Muscle of back (tissue), 3 donors: ENCODE measurements at regions not wholly inside any gene's neighbourhood (a gene's known extent, or its start where the extent isn't known, plus 50 kb on each side); places are given as distances from the start of the nearest gene placed in this dataset.

Experiments
- DNase-seq, 3 donors: peaks; one replicate each; pipeline versions ENCODE4 v3.0.0 to v3.0.0-alpha.2; 2013

DNA sequence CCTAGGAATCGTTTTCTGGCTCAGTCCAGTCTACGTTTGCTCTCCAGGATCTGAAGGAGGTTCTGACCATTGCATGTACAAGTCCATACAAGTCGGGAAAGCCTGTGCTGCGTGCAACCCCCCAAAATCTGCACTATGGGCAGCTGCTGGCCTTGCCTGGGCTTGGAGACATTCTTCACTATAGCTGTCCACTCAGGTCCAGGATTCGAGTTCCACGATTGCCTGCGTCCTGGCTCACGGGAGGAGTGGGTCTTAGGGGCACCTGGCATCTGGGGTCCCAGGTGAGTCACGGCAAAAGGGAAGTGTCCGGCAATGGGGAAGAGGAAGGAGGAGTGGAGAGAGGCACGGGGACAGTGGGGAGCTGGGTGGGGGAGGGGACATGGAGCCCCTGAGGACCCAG lies 563.0 kb downstream of the BRD1 start:
- no peak for DNase-seq

DNA sequence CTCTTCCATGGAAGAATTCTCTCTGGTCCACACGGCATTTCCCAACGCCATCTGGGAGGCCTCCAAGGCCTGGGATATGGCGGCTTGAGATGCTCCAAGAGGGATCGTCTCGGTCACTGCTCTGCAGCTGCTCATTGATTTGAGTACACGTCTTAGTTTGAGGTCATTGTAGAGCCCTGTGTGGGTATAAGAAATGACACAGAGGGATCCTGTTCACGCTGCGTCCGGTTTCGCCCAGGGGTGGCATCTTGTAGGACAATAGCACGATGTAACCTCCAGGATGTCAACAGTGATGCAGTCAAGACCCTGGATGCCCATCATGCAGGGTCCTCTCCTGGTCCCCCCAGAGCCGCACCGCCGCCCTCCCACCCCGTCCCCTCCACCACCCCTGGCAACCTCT lies 564.6 kb downstream of the BRD1 start:
- no peak for DNase-seq

DNA sequence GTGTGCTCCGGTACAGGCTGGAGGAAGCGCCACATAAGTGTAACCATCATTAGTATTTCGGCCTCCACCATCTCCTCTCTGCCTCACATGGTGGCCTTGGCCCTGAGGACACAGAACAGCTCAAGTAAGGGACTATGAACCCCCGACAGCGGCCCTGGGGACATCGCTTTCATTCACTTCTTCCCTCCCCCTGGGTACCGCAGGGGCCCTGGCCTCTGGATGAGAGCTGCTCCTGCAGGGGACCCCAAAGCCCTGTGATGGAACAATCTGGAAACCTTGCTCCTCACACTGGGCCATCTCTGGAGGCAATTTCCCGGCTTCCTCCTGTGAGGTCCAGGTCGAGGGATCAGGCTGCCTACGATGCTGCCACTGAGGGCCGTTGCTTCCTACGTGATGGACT lies 565.5 kb downstream of the BRD1 start:
- no peak for DNase-seq

DNA sequence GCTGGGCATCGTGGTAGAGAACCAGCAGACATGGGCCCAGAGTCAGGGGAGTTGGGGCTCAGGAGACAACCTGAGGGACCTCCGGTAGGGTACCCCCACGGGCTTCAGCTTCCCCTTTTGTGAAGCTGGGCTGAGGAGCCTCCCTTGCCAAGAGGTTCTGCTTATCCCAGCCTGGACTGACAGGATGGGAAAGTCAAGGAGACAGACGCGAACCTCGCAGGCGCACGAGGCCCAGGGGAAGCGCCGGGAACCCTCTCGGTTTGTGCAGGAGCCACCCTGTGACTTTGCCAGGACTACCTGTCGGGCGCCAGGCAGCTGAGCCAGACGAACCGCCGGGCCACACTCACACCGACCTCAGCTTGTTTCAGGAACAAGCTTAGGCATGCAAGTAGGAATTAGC lies 566.1 kb downstream of the BRD1 start:
- no peak for DNase-seq

DNA sequence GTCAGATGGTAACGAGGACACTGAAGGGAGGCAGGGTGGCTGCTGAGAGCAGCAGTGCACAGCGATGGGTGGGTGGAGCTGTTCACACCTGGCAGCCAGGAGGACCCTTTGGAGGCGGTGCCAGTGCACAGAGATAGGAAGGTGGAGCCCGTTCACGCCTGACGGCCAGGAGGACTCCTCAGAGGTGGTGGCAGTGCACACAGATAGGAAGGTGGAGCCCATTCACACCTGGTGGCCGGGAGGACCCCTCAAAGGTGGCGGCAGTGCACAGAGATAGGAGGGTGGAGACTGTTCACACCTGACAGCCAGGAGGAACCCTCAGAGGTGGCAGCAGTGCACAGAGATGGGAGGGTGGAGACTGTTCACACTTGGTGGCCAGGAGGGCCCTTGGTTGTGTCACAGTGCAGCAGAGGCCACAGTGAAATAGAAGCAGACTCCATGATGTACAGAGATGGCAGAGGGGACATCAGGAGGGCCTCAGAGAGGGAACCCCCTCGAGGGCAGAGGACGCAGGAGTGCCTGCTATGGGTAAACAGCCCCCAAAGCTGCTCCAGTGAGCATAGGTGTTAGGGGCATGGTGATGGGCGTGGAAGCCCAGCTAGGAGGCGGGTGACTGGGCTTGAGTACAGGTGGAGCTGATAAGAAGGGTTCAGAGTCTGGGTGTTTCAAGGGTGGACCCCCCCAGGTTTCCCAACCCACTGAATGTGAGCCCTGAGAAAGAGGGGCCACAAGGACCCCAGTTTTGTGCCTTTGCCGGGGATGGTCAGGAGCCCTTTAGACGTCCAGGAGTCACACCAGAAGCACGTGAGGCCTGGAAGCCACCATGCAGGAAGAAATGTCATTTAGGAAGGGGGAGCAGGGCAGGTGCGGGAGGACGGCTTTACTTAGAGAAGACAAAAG lies 566.7 kb downstream of the BRD1 start:
- DNase-seq = no peak

DNA sequence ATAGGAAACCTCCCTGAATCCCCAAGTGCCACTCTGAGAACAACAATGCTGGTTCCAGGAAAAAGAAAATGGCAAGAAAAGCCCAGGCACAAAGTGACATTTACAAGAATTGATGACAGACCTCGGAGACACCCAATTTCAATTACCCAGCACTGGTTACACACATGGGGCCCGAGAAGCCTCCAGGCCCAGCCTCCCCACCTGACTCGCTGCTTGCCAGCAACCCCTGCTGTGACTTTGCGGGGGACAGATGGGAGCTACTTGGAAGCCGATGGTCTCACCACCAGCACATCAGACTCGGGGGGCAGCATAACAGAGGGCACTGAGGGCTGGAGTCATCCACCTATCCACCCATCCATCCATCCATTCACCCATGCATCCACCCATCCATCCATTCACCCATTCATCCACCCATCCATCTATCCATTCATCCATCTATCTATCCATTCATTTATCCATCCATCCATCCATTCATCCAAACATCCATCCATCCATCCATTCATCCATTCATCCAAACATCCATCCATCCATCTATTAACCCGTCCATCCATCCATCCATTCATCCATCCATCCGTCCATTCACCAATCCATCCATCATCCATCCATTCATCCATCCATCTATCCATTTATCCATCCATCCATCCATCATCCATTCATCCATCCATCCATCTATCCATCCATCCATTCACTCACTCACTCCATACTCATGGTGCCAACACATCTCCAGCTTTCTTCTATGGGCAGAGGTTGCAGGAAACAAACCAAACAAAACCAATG lies 567.6 kb downstream of the BRD1 start:
- no peak for DNase-seq

DNA sequence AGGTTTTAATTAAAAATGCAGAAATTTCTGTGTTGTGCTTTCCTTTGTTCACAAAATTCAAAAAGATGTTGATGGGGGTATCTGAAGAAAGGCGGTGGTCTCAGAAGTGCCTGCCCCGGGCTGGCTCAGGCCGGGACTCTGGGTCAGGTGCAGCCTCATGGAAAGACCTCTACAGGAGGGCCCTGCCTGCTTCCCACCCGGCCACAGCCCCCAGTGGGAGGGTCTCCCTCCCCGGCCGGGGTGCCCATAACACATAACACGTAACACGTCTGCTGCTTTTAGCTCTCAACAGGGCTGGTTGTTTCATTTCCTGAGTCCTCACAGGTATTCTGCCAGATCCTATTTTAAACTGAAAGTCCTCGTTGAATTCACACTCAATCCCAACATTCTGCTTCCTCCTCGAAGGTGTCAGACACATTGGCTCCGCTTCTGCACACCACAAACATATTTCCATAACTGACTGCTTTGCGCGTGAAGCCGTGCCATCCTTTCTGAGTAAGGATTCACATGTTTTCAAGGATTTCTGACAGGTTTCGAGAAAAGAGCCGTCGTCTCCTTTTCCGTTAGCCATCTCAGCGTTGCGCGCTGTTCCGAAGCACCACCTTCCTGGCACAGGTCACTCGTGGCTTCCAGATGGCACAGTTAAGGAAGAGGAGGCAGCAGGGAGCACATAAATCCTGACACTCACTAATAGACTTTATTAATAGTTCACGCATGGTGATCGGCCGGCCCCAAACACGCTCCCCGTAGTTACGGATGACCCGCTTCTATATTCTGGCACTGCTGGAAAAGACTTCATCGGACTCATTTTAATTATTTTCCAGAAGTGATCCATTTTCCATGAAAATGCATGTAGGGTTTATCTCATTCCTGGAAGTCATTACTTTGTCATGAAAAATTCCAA lies 569.3 kb downstream of the BRD1 start:
- no peak for DNase-seq

DNA sequence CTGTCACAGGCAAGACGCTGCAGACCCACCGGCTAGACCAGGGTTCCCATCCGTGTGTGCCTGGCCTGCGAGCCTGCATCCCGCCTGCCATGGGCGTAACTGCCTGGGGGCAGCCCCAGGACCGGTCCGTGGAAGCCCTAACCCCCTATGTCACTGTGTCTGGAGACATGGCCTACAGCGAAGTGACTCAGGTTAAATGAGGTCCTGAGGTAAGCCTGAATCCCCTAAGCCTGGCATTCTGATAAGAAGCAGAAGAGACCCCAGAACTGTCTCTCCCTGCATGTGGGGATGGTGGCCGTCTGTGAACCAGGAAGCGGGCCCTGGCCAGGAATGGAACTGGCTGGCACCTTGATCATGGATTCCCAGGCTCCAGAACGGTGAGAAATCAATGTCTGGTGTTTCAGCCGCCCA lies 570.1 kb downstream of the BRD1 start:
- DNase-seq = no peak

DNA sequence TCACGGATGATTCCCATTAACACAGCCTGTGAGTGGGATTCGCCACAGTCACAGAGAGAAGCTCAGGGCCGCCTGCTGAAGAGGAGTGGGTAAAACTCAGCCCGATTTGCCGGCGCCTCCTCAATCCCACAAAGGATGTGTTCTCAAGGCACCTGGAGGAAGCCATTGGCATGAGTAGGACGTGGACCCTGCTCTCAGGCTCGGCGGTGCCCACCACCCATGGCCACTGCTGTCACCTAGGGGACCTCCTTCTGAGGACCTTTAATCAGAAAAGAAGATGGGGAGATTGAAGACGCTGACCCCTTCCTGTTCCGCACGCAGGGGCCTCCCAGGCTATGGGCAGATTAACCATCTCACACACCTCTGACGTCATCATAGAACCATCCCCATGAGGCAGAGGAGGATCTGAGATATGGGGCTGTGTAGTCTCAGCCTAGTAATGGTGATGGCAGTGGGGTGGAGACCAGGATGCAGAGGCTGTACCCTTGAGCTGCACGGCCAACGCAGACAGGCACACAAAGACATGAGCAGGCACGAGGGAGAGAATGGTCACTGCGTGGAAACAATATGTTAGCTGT lies 571.8 kb downstream of the BRD1 start:
- DNase-seq = no peak

DNA sequence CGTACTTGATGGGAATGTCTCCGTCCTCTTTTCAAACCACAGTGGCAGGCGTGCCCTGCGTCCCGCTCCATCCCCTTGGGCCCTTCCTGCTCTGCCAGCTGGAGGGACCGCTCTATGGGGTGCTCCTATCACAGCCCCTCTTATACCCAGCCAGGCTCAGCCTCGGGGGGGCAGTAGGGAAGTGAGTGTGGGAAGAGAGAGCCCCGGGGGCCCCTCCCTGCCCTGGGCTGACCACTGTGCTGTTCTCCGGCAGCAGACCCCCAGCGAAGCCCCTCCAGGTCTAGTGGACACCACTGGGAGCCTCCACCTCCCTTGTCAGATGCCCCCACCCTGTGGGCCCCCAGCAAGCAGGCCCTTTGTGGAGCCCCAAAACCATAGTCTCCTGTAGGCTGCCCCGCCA lies 572.5 kb downstream of the BRD1 start:
- no peak for DNase-seq

DNA sequence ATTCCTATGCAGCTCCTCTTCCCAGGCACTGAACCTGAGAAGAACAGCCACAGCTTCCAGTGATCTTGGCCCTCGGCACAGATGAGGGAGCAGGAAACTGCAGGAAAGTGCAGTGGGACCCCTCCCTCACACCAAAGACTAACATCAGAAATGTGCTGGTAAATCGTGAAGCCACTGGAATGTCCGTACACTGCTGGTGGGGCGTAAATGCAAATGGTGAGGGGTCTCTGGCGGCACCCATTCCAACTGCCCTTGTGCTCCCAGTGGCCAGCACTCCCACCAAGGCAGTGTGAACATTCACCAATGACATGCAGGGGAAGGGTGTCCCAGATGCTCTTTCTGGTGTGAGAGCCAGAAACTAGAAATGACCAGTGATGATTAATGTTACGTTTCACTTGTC lies 574.0 kb downstream of the BRD1 start:
- DNase-seq = no peak

DNA sequence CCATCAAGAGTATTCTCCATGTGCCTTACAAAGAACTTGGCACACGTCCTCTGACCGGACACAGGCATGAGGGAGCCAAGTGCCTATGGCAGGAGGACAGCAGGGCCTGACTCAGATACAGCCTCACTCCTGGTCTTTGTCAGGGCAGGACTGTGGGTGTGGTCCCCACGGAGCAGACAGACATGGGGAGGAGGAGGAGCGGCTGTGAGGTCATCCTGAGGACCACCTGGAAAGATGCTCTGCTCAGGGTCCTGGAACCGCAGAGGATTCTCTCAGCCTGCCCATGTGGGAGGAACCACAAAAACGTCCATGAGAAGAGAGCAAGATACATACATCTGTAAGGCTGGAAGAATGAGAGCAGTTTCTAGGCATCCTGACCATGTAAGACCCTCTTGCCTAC lies 576.3 kb downstream of the BRD1 start:
- no peak for DNase-seq

DNA sequence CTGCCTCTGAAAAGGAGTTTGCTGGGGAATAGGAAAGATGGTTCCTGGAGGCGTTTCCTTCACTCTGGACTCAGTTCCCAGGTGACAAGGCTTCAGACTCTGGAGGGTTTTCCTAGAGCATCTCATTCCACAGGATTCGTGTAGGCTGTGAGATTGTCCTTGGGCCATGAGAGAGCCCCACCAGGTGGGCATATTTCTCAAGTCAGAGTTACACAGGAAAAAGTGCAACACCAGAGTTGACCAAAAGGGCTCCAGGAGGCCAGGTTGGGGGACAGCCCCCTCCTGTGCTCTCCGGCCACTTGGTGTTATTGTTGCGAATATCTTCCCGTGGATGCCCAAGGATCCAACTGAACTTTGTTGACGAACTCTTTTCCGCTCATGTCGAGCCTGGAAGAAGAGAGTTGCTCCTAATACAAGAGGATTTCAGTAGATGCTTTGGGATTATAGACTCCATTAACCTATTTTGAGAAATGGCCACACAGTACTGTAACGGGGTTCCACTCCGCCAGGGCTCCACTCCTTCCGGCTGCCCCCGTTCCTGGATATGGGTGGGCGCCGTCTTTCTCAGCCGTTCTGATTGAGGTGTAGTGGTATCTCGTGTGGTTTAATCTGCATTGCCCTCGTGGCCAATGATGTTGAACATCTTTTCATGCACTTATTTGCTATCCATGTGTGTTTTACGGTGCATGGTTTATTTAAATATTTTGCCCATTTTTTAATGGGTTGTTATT lies 580.3 kb downstream of the BRD1 start:
- no peak for DNase-seq

DNA sequence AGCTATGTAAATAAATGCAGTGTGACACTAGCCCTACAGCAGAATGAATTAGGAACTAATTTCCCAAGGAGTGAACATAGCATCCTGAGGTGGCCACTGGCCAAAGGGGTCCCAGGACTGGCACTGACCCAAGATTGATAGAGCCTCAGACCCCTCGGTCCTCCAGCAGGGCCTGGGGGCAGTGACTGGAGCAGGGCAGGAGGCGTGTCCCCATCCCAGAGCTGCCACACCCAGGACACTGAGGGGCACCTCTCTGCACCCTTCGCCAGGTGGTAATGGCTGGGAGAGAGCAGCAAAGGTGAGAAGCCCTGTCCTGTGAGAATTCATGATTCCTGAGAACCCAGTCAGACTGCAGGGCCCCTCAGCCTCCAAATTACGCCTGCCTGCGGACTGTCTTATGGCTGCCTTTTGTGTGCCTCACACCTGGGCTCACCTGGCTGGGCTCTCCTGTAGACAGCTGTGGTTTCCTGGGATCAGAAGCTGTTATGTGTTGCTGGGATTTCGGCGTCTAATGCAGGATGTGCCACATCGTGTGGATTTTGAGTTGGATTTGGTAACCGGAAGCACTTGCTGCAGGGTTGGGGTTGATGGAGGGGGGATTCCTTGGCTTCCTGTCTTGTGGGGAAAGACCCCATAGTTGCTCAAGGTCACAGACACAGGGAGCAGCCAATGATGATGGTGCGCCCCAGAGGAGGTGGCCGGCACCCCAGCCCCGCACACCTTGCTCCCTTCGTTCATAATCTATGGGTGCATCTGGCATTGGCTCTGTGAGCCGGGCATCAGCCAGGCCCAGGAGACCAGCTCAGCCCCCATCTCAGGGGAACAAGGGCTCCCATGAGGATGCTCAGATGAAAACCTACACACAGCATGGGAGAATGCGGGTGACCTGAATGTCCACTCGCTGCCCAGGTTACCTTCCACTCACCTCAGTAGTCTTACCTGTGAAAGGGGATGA lies 582.9 kb downstream of the BRD1 start:
- no peak for DNase-seq

DNA sequence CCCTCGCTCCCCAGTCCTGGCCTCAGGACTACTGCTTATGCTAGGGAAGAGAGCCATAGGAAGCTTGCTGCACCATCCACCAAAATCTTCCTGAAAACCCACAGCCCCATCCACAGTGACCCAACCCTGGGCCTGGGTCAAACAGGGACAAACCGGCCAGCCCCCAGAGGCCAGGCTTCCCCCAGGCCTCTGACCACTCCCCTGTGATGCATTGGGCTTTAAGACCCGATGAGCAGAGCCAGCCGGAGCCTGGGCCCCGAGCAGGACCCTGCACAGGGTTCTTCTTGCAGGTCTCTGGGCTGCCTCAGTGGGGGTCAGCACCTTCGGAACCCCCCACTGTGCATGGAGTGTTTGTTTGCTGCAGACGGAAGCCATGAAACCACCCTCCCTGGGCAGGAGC lies 583.7 kb downstream of the BRD1 start:
- DNase-seq = no peak

DNA sequence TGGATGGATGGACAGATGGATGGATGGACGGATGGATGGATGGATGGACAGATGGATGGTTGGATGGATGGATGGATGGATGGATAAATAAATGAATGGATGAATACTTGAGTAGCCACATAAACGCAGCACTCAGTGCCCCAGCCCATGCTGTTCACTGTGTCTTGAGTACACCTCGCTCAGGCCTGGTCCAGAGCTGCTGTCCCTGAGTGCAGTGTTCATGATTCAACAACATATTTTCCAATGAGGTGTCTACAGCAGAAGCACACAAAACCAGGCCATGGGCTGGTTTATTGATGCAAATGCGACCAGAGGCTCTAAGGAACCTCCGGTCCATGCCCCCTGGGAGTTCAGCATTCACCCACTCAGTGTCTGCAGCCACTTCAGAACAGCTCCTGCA lies 584.3 kb downstream of the BRD1 start:
- DNase-seq = no peak

DNA sequence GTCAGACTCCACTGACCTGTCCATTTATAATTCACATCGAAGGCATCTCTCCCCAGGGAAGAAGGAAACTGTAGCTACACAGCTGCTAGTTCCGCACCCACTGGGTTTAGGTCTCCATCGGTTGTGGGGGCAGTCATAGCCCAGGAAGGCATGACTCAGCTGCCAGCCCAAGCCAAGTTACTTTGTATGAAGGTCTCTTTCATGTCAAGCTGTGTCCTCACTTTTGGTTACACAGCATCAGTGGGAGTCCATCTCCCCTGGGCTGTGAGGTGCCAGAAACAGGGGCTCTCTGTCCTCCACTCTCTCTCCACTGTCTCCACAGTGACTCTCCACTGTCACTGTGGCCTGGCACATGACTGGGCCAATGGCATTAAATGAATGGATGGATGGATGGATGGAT lies 585.2 kb downstream of the BRD1 start:
- no peak for DNase-seq

DNA sequence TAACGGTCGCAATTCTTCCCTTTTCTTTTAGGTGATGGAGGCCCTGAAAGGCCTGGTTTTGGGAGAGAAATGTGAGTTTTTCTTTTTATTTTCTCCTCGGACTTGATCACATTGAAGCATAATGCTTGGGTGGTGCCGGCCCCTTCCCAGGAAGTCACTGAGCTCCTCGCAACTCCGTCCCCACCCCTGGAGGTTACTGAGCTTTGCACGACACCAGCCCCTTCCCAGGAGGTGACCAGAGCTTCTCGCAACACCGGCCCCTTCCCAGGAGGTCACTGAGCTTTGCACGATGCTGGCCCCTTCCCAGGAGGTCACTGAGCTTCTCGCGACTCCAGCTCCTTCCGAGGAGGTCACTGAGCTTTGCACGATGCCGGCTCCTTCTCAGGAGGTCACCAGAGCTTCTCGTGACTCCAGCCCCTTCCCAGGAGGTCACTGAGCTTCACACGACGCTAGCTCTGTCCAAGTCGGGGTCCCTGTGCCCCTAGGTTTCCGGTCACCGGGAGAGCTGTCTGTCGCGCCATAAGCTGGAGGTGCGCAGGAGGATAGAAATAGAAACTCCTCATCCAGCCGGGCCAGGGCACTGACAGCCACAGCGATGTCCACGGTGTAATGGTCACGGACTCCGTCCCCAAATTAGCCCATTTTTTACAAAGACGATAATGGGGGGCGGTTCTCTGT lies 586.4 kb downstream of the BRD1 start:
- DNase-seq = no peak

DNA sequence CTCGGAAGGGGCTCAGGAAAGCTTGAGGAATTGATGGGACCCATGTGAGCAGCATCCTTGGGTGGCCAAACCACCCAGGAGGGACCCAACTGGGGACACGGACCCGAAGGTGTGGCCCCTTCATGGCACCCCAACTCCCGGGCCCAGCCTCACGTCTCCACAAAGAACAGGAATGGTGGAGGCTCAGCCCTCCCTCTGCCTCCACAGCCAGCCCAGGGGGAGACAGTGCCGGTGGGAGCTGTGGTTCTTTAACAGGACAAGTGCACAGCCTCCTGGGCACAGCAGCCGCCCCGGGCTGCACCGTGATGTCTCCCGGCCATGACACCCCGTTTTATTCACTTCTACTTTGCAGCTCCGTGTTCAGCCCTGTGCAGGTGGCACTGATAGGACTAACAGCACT lies 587.2 kb downstream of the BRD1 start:
- DNase-seq = no peak
